ENCODE measurements at regions not wholly inside any gene's neighbourhood (a gene's known extent, or its start where the extent isn't known, plus 50 kb on each side); places are given as distances from the start of the nearest gene placed in this dataset.

DNA sequence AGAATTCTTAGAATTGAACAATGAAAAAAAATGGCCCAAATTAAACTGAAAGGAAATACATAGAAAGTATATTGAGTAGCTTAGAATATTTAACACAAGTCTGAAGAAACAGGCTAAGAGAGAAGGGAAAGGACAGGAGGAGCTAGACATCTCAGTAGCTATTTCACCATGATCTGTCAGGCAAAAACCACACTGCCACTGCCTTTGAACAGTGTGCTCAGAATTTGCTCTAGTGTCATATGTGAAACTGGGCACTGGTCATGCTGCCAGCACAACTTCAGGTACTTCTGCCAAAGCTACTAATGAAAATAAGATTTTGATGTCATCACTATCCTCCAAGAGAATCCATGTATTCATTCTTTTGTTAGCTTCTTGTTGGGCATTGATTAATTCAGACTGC is 1280.8 kb upstream of the PCDH20 start:
- Histone ChIP-seq H3K36me3 (ENCODE audit: control insufficient read depth, insufficient read depth, low read length) (no peaks in the 10 kb centered on the region), H3K9ac (no peak overlapping the region), H3K27ac (no peak overlapping the region), H3K4me1 (no peaks in the 10 kb centered on the region), H2AFZ (no peak overlapping the region), H3K4me3 (ENCODE audit: low read depth, low read length) (no peak overlapping the region), H3K4me2 (ENCODE audit: low read length) (no peak overlapping the region), H3K9me3 (ENCODE audit: control insufficient read depth, low read length) (no peaks in the 10 kb centered on the region), H3K27me3 (ENCODE audit: control insufficient read depth, insufficient read depth, low read length) (no peaks in the 10 kb centered on the region), H3K79me2 (no peaks in the 10 kb centered on the region)
- TF ChIP-seq, protein P1, sequence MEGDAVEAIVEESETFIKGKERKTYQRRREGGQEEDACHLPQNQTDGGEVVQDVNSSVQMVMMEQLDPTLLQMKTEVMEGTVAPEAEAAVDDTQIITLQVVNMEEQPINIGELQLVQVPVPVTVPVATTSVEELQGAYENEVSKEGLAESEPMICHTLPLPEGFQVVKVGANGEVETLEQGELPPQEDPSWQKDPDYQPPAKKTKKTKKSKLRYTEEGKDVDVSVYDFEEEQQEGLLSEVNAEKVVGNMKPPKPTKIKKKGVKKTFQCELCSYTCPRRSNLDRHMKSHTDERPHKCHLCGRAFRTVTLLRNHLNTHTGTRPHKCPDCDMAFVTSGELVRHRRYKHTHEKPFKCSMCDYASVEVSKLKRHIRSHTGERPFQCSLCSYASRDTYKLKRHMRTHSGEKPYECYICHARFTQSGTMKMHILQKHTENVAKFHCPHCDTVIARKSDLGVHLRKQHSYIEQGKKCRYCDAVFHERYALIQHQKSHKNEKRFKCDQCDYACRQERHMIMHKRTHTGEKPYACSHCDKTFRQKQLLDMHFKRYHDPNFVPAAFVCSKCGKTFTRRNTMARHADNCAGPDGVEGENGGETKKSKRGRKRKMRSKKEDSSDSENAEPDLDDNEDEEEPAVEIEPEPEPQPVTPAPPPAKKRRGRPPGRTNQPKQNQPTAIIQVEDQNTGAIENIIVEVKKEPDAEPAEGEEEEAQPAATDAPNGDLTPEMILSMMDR (IDR thresholded peaks at IDR 0.05), result no peak

DNA sequence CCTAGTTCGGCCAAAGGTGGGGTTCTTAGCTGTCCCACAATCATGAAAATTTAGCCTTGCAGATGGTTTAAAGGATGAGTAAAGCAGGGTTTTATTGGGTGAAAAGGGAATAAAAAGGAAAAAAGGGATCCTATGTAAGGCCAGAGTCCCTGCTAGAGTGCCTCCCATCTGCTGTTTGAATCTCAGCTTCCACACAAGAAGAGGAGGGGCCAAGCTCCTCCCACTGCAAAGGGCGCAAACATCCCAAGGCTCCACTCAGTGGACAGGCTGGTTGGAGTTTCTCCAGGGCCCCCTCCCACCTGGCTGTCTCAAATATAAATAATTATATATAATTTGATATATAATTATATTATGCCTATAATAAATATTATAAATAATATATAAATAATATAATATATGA is 1272.1 kb upstream of the PCDH20 start:
- Histone ChIP-seq H3K9me3 (ENCODE audit: control insufficient read depth, low read length) (no peaks in the 10 kb centered on the region), H3K36me3 (ENCODE audit: control insufficient read depth, insufficient read depth, low read length) (no peaks in the 10 kb centered on the region), H3K79me2 (no peaks in the 10 kb centered on the region), H3K4me1 (no peaks in the 10 kb centered on the region), H3K4me3 (ENCODE audit: low read depth, low read length) (no peak overlapping the region), H3K4me2 (ENCODE audit: low read length) (no peak overlapping the region), H3K27ac (no peak overlapping the region), H2AFZ (no peak overlapping the region), H3K9ac (no peak overlapping the region), H3K27me3 (ENCODE audit: control insufficient read depth, insufficient read depth, low read length) (no peaks in the 10 kb centered on the region)
- TF ChIP-seq, protein P1 (IDR thresholded peaks at IDR 0.05), result no peak

DNA sequence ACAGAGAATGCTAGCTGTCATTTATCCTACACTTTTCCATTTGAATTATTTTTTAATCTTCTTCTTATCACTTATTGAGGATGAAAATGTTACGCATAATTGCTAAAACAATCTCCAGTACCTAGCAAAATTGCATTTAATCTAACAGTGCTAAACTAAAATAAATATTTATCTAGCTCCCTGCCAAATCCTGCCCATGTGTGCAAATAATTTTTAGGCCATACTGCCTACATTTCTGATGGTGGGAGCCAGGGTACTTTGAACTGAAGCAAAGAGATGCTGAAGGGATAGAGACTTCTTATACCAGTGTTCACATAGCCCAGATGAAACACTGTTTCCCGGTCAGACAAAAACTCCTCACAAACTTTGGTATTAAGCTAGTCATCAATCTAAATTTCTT is 1268.7 kb upstream of the PCDH20 start:
- Histone ChIP-seq H3K79me2 (no peaks in the 10 kb centered on the region), H3K4me1 (no peaks in the 10 kb centered on the region), H3K4me2 (ENCODE audit: low read length) (no peak overlapping the region), H3K27ac (no peak overlapping the region), H3K4me3 (ENCODE audit: low read depth, low read length) (no peak overlapping the region), H3K36me3 (ENCODE audit: control insufficient read depth, insufficient read depth, low read length) (no peaks in the 10 kb centered on the region), H3K9ac (no peak overlapping the region), H2AFZ (no peak overlapping the region), H3K9me3 (ENCODE audit: control insufficient read depth, low read length) (no peaks in the 10 kb centered on the region), H3K27me3 (ENCODE audit: control insufficient read depth, insufficient read depth, low read length) (no peaks in the 10 kb centered on the region)
- TF ChIP-seq, protein P1 (IDR thresholded peaks at IDR 0.05), result no peak

DNA sequence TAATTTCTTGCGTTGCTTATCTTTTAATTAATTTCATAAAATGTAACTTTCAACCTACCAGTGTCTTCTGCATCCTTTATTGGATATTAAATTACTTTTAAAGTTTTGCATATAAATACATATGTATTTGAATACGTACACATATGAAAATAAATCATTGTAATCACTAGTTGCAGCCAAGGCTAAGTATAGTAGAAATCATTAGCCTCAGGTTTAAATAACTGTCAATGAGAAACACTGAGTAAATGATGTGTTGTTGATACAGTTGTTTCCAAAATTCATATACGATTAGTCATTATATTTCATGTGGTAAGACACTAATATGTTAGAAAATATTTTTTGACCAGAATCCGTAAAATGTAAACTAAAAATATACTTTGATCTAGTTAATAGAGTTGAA is 1267.1 kb upstream of the PCDH20 start:
- H3K9ac ChIP-seq, result no peak overlapping the region
- H3K4me3 ChIP-seq (ENCODE audit: low read depth, low read length), result no peak overlapping the region
- no peaks in the 10 kb centered on the region for H3K27me3 ChIP-seq (ENCODE audit: control insufficient read depth, insufficient read depth, low read length)
- no peak overlapping the region for H2AFZ ChIP-seq
- no peak overlapping the region for H3K27ac ChIP-seq
- H3K36me3 ChIP-seq (ENCODE audit: control insufficient read depth, insufficient read depth, low read length), result no peaks in the 10 kb centered on the region
- TF ChIP-seq, protein P1 (IDR thresholded peaks at IDR 0.05), result no peak
- H3K4me1 ChIP-seq, result no peaks in the 10 kb centered on the region
- no peak overlapping the region for H3K4me2 ChIP-seq (ENCODE audit: low read length)
- no peaks in the 10 kb centered on the region for H3K9me3 ChIP-seq (ENCODE audit: control insufficient read depth, low read length)
- H3K79me2 ChIP-seq, result no peaks in the 10 kb centered on the region

DNA sequence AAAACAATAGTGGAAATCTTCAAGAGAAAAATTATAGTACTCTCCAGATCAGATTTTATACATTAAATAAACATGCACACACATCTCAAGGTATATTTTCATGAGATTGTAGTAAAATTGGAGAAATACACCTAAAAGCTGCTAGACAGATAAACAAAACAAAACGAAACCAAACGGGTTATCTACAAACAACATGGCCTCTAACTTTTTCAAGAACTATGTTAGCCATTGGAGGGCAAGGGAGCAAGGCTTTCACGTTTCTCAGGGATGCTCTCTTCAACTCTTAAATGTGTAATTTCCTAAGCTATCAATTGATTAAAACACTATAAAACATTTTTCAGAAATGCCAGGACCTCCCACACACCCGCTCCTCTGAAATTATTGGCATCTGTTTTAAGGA is 1262.4 kb upstream of the PCDH20 start:
- TF ChIP-seq, protein P1 (IDR thresholded peaks at IDR 0.05), result no peak
- no peaks in the 10 kb centered on the region for H3K4me1 ChIP-seq
- H2AFZ ChIP-seq, result no peak overlapping the region
- H3K36me3 ChIP-seq (ENCODE audit: control insufficient read depth, insufficient read depth, low read length), result no peaks in the 10 kb centered on the region
- no peak overlapping the region for H3K9ac ChIP-seq
- no peaks in the 10 kb centered on the region for H3K79me2 ChIP-seq
- no peaks in the 10 kb centered on the region for H3K27me3 ChIP-seq (ENCODE audit: control insufficient read depth, insufficient read depth, low read length)
- no peak overlapping the region for H3K4me2 ChIP-seq (ENCODE audit: low read length)
- H3K4me3 ChIP-seq (ENCODE audit: low read depth, low read length), result no peak overlapping the region
- H3K27ac ChIP-seq, result no peak overlapping the region
- no peaks in the 10 kb centered on the region for H3K9me3 ChIP-seq (ENCODE audit: control insufficient read depth, low read length)

All from parathyroid adenoma (tissue), 2 donors.